Caki2 (cell line): ENCODE measurements at regions not wholly inside any gene's neighbourhood (a gene's known extent, or its start where the extent isn't known, plus 50 kb on each side); places are given as distances from the start of the nearest gene placed in this dataset.

Experiments used
- DNase-seq: peaks from one replicate; pipeline ENCODE4 v3.0.0-alpha.2; 2015; ENCODE audit warnings: low read depth
- in situ Hi-C: cut with HindIII; loops from 2 replicates; pipeline ENCODE4 v1.10.0; 2016; ENCODE audit warnings: low sequenced_read_pairs, low pct_unique_long_range_greater_than_20kb, mixed read lengths

GRCh38 chr10:110372656-110373055 is 67.9 kb upstream of the SMNDC1 start:
- in situ Hi-C loops = no loop called here
- DNase-seq = no peak

GRCh38 chr10:110373059-110373458 is 68.3 kb upstream of the SMNDC1 start:
- in situ Hi-C loops = no loop called here
- no peak for DNase-seq

DNA sequence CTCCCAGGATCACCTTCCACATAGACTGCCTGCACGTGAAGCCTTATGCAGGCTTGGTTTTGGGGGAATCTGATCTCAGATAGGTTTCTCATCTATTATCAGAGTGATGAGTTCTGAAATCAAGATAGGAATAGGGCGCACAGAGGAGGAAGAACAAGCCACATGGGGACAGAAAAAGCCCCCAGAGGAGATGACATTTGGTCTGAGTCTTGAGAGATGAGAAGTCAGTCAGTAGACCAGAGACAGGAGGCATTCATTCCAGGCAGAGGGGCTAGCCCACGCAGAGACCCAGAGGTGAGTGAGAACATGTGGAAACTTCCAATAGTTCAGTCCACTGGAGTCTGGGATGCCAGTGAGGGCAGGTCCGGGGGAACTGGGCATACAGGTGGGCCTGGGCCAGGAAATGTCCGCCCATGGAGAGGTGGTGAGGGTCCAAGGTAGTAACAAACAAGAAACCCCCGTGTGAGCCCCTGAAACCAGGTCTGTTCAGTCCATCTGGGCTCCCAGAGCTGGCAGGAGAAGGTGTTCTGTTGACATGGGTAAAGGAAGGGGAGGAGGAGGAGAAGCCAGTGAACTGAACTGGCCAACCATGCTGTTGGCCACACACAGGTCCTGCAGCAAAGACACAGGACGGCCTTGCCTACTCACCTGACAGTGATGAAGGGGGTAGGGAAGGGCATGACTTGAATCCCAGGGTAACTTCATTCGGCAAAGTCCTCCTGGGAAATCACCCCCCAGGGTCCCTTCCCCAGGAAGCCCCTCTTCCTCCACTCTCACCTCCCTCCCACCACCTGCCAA is 69.3 kb upstream of the SMNDC1 start:
- in situ Hi-C loops = no loop called here

GRCh38 chr10:110375121-110375520 is 70.4 kb upstream of the SMNDC1 start:
- DNase-seq = no peak
- in situ Hi-C loops = no loop called here

More for the DNA sequence above, 69.3 kb upstream of the SMNDC1 start:
- DNase-seq = no peak

DNA sequence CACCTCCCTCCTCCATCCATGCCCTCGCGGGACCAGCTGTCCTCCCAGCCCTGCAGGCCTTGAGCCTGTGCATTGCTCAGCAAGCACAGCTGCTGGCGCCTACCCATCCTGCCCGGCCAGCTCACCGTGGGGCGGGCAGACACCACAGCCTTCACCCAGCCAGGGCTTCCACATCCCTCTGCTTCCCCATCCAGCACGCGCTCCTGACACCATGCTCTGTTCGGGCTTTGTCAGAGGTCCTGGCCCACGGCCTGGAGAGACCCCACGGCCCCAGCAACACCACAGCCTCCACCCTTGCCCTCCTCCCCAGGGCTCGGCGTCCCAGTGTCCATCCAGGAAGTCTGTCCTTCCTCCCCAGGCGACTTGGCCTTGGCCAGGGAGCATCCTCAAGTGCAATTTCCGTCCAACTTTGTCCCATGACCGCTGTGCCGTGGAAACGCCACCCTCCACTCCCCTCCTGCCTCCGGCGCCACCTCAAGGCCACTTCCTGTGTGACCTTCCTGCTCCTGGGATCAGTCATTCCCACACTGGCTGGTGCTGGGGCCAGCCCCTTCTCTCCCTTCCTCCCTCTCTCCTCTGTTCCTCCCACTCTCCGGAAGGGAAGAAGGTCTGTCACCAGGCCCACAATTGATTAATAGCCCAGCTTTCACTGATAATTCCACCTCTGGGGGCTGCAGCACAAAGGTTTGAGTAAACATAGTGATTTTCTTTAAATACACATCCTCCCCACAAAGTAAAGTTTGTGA is 71.5 kb upstream of the SMNDC1 start:
- in situ Hi-C loops = no loop called here
- DNase-seq = no peak

DNA sequence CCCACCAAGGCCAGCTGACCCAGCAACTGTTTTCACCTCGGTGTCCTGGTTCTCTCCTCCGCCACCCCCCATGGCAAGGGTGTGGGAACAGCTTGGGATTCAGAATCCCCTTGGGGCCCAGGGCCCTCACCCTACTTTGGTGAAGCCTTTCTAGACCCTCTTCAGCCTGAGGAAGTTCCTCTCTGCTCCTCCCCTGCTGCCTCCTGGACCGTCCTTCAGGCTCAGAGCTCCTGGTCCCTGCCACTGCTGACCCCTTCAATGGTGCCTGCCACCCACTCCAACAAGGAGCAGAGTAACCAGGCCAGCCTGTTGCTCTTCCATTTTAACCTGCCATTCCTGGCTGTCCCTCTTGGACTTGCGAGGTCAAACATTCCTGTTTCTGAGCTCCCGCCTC is 72.0 kb upstream of the SMNDC1 start:
- in situ Hi-C loops = no loop called here
- no peak for DNase-seq

DNA sequence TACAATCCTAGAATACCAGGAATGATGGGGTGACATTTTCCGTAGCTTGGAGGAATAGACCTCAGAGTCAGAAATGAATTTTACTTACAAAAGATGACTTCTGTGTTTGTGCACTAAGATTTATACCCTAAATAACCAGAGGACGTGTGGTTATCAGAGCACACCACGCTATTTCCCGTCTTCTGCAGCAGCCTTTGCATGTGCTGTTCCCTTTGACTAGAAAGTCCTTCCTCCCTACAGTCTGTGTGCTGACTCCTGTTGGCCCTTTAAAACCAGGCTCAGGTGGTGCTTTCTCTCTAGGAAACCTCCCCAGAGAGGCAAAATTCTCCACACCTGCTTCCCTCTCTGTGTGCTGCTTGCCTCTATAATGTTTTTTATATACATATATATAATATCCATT is 73.3 kb upstream of the SMNDC1 start:
- DNase-seq = no peak
- in situ Hi-C loops = no loop called here

DNA sequence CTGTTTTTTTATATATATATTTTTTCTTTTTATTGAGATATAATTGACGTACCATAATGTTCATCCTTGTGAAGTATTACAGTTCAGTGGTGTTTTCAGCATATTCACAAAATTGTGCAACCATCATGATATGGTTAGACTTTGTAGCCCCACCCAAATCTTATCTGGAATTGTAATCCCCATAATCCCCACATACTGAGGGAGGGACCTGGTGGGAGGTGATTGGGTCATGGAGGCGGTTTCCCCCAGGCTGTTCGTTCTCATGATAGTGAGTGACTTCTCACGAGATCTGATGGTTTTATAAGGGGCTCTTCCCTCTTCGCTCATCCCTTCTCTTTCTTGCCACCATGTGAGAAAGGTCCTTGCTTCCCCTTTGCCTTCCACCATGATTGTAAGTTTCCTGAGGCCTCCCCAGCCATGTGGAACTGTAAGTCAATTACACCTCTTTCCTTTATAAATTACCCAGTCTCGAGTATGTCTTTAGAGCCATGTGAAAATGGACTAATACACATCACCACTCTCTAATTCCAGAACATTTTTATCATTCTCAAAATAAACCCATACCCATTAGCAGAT is 73.9 kb upstream of the SMNDC1 start:
- DNase-seq = no peak
- in situ Hi-C loops = no loop called here

DNA sequence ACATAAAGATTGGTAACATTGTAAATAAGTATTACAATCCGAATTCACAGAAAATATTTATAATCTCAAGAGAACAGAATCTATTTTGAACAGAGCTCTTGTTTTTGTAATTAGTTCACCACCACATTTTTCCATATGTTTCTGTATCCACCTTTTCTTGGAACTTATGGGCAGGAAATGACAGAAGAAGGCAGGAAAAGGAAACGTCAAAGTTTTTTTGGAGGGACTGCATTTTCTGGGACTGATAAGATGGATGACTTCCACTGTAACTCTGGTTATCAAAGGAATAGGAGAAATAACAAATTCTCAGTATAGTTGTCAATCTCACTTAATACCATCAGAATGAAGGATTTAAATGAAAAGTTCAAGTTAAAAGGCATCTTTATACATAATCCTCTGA is 75.1 kb upstream of the SMNDC1 start:
- in situ Hi-C loops = no loop called here
- no peak for DNase-seq

DNA sequence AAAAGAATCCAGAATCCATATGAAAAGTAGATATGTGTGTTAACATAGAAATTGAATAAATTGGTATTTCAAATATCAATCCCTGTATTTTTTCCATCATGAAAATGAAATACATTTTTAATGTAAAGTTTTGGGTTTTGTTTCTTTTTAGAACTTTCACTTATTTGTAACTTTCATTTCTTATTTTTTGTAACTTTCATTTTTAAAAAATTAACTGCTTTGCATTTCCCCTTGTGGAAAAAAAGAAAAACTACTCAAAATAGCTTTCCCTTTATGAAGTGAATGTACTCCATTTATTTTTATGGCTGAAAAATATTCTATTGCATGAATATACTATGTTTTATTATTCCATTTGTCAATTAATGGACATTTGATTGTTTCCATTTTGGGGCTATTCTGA is 75.6 kb upstream of the SMNDC1 start:
- in situ Hi-C loops = no loop called here
- DNase-seq = no peak

- in situ Hi-C loops = no loop called here
- DNase-seq = no peak
Measured at GRCh38 chr10:110382695-110383094, 78.0 kb upstream of the SMNDC1 start.

GRCh38 chr10:110387617-110387982 is 82.9 kb upstream of the SMNDC1 start:
- in situ Hi-C loops = no loop called here
- no peak for DNase-seq

- in situ Hi-C loops = no loop called here
- no peak for DNase-seq
Measured at GRCh38 chr10:110387983-110388686, 83.4 kb upstream of the SMNDC1 start.

- in situ Hi-C loops = no loop called here
- DNase-seq = no peak
Measured at GRCh38 chr10:110388687-110389052, 84.0 kb upstream of the SMNDC1 start.

- no peak for DNase-seq
- in situ Hi-C loops = no loop called here
Measured at GRCh38 chr10:110389255-110389654, 84.5 kb upstream of the SMNDC1 start.

- DNase-seq = no peak
- in situ Hi-C loops = no loop called here
Measured at GRCh38 chr10:110391541-110391940, 86.8 kb upstream of the SMNDC1 start.

DNA sequence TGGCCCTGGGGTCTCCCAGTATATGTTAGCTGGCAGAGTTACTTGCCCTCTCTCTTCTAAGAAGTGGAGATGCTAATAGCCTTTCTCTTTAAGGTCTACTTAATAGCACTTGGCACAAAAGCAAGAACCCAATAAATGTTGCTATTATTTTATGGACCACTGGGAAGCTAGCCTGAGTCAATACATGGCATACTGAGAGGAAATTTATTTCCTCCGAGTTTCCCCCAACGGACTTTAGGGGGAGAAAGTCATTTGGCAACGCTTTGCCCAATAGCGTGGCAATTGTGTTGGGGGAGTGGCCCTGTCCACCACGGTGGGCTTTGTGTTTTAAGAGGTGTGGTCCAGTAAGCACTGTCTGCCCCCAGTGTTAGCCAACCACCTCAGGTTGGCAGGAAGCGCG is 87.4 kb upstream of the SMNDC1 start:
- in situ Hi-C loops = no loop called here
- DNase-seq = no peak

DNA sequence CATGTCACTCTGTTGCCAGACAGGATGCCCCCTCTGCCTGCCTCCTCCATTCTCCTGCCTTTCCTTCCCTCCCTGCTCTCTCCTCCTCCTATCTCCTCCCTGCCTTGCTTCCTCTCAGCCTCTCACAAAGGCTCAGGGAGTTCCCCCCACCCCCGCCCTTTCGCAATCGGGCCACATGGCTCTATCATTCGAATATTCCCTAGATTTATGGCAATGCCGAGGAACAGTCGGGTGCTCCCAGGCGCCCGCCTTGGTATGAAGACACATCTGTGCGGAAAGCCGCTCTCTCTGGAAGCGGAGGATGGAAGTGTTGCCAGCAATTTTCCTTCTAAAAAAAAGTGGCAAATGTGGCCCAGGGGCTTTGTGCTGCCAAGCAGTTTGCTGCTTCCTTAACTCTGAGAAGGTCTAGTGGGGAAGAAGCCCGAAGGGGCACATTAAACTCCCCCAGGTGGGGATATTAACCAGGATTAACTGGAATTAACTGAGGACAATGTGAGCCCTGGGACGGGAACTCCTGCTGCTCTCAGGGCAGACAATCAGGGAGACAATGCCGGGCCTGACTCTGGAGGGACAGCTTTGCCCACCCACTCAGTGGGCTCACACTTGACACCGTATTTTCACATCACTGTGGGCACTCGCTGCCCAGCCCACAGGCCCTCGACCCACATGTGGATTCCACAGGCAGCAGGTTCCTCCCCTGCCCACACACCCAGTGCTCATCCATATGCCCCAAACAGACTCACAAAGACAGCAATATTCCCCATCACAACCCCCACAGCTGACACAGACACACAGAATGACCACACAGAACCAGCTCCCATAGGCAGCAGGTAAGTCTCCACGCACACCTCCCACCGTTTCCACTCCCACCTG is 88.4 kb upstream of the SMNDC1 start:
- in situ Hi-C loops = no loop called here

More for the DNA sequence above, 88.4 kb upstream of the SMNDC1 start:
- DNase-seq = no peak
